Loucy (cell line): ENCODE measurements at regions not wholly inside any gene's neighbourhood (a gene's known extent, or its start where the extent isn't known, plus 50 kb on each side); places are given as distances from the start of the nearest gene placed in this dataset.
"Not testable (repeated sequence)": the region's sequence is repeated elsewhere in the genome, so short reads cannot be mapped to it uniquely, and the experiment has no call there.

Experiments used
- H2AFZ ChIP-seq: fragments of 200-600 bp; sonication (generic); 2 replicates; pipeline ENCODE4 v1.6.0; 2016; ENCODE audit warnings: antibody characterized with exemption, mild to moderate bottlenecking, low read length, moderate library complexity
- H3F3A ChIP-seq: fragments of 200-600 bp; 2 replicates; pipeline ENCODE4 v1.6.0; 2016; ENCODE audit warnings: antibody characterized with exemption, low read depth, mild to moderate bottlenecking
- H3K27me3 ChIP-seq: fragments of 200-600 bp; sonication (generic); 2 replicates; pipeline ENCODE4 v1.6.1; 2014; ENCODE audit warnings: low read length, mild to moderate bottlenecking; ENCODE audit not compliant: insufficient read depth, poor library complexity, severe bottlenecking
- H3K36me3 ChIP-seq: fragments of 200-600 bp; sonication (generic); 2 replicates; pipeline ENCODE4 v1.6.1; 2016; ENCODE audit warnings: low read length; ENCODE audit not compliant: insufficient read depth
- H3K4me1 ChIP-seq: fragments of 200-600 bp; sonication (generic); 2 replicates; pipeline ENCODE4 v1.5.1; 2014; ENCODE audit warnings: low read length, mild to moderate bottlenecking; ENCODE audit not compliant: insufficient read depth, poor library complexity, severe bottlenecking
- H3K4me2 ChIP-seq: fragments of 200-600 bp; sonication (generic); 2 replicates; pipeline ENCODE4 v1.6.0; 2014; ENCODE audit warnings: antibody characterized with exemption, low read length, low read depth, mild to moderate bottlenecking; ENCODE audit not compliant: poor library complexity, severe bottlenecking
- H3K4me3 ChIP-seq: fragments of 200-600 bp; sonication (generic); 2 replicates; pipeline ENCODE4 v1.5.1; 2014; ENCODE audit warnings: low read length, mild to moderate bottlenecking, mixed read lengths; ENCODE audit not compliant: poor library complexity, severe bottlenecking
- H3K79me2 ChIP-seq: fragments of 200-600 bp; sonication (generic); 2 replicates; pipeline ENCODE4 v1.6.1; 2014; ENCODE audit warnings: low read length; ENCODE audit not compliant: insufficient read depth
- H3K9ac ChIP-seq: fragments of 200-600 bp; sonication (generic); 2 replicates; pipeline ENCODE4 v1.6.0; 2014; ENCODE audit warnings: mild to moderate bottlenecking, low read depth, low read length, moderate library complexity; ENCODE audit not compliant: poor library complexity, severe bottlenecking
- H3K9me2 ChIP-seq: fragments of 200-600 bp; sonication (generic); replicated peaks from 2 replicates; pipeline ENCODE4 v1.6.1; 2016; ENCODE audit warnings: low read depth, low read length, mixed read lengths
- H3K9me3 ChIP-seq: fragments of 200-600 bp; sonication (generic); 2 replicates; pipeline ENCODE4 v1.6.1; 2014; ENCODE audit warnings: mild to moderate bottlenecking, antibody characterized with exemption, low read length, low read depth; ENCODE audit not compliant: insufficient read depth
- H4K20me1 ChIP-seq: fragments of 200-600 bp; sonication (generic); 2 replicates; pipeline ENCODE4 v1.6.0; 2014; ENCODE audit warnings: antibody characterized with exemption, low read length, mild to moderate bottlenecking; ENCODE audit not compliant: insufficient read depth, poor library complexity, severe bottlenecking
- CTCF ChIP-seq: fragments of 200-600 bp; sonication (generic); conservative IDR thresholded peaks from 2 replicates; pipeline ENCODE4 v1.5.1; 2014; ENCODE audit warnings: mild to moderate bottlenecking, antibody characterized with exemption, low read length
- EZH2phosphoT487 ChIP-seq: fragments of 200-600 bp; IDR thresholded peaks from 2 replicates; pipeline ENCODE4 v1.6.1; 2018; ENCODE audit warnings: antibody characterized with exemption, mild to moderate bottlenecking, moderate library complexity, borderline replicate concordance

- Histone ChIP-seq H3K4me2 (no peak overlapping the region), H3K9me2 (no peaks in the 10 kb centered on the region), H3K79me2 (no peaks in the 10 kb centered on the region), H3K9me3 (no peaks in the 10 kb centered on the region), H3K27me3 (no peaks in the 10 kb centered on the region), H4K20me1 (no peaks in the 10 kb centered on the region), H3K4me3 (no peak overlapping the region), H2AFZ (no peak overlapping the region), H3K36me3 (no peaks in the 10 kb centered on the region), H3K9ac (no peak overlapping the region), H3F3A (no peaks in the 10 kb centered on the region), H3K4me1 (no peaks in the 10 kb centered on the region)
- TF ChIP-seq CTCF (no peak), EZH2phosphoT487 (no peak)
Observed at GRCh38 chr3:75325716-75326115, 338.4 kb upstream of the FRG2C start.

- Histone ChIP-seq H3K4me3 (no peak overlapping the region), H3K9me3 (no peaks in the 10 kb centered on the region), H3K9ac (no peak overlapping the region), H3F3A (no peaks in the 10 kb centered on the region), H3K4me1 (no peaks in the 10 kb centered on the region), H2AFZ (no peak overlapping the region), H3K9me2 (no peaks in the 10 kb centered on the region), H3K79me2 (no peaks in the 10 kb centered on the region), H3K27me3 (no peaks in the 10 kb centered on the region), H3K36me3 (no peaks in the 10 kb centered on the region), H3K4me2 (no peak overlapping the region), H4K20me1 (no peaks in the 10 kb centered on the region)
- TF ChIP-seq CTCF = no peak
- no peak for TF ChIP-seq EZH2phosphoT487
Observed at GRCh38 chr3:75327453-75327852, 336.7 kb upstream of the FRG2C start.

GRCh38 chr3:75329476-75330097 lies 334.5 kb upstream of the FRG2C start:
- Histone ChIP-seq H3K4me3 (no peak overlapping the region), H2AFZ (no peak overlapping the region), H3K9me3 (no peaks in the 10 kb centered on the region; the same call in 1 of the 2 replicates), H3K27me3 (no peaks in the 10 kb centered on the region), H3K9me2 (no peaks in the 10 kb centered on the region), H4K20me1 (no peaks in the 10 kb centered on the region), H3K4me1 (no peaks in the 10 kb centered on the region), H3K36me3 (no peaks in the 10 kb centered on the region), H3F3A (no peaks in the 10 kb centered on the region), H3K79me2 (no peaks in the 10 kb centered on the region), H3K9ac (no peak overlapping the region), H3K4me2 (no peak overlapping the region)
- no peak for TF ChIP-seq EZH2phosphoT487
- no peak for TF ChIP-seq CTCF

- not testable (repeated sequence) for H3K4me2 ChIP-seq, H3F3A ChIP-seq, H3K27me3 ChIP-seq, H3K9me2 ChIP-seq, H3K4me3 ChIP-seq, H3K4me1 ChIP-seq, H3K9ac ChIP-seq, H4K20me1 ChIP-seq, H3K36me3 ChIP-seq, H2AFZ ChIP-seq, H3K9me3 ChIP-seq, H3K79me2 ChIP-seq
Observed at GRCh38 chr3:75330446-75330845, 333.7 kb upstream of the FRG2C start.

GRCh38 chr3:75332090-75332489 lies 332.0 kb upstream of the FRG2C start:
- H3K9me3 ChIP-seq, H3K9me2 ChIP-seq, H3K27me3 ChIP-seq, H3K36me3 ChIP-seq, H2AFZ ChIP-seq, H3K4me2 ChIP-seq, H3K9ac ChIP-seq, H3F3A ChIP-seq, H3K79me2 ChIP-seq, H3K4me1 ChIP-seq, H3K4me3 ChIP-seq, H4K20me1 ChIP-seq: not testable (repeated sequence)
